ENCODE measurements at regions not wholly inside any gene's neighbourhood (a gene's known extent, or its start where the extent isn't known, plus 50 kb on each side); places are given as distances from the start of the nearest gene placed in this dataset.

DNA sequence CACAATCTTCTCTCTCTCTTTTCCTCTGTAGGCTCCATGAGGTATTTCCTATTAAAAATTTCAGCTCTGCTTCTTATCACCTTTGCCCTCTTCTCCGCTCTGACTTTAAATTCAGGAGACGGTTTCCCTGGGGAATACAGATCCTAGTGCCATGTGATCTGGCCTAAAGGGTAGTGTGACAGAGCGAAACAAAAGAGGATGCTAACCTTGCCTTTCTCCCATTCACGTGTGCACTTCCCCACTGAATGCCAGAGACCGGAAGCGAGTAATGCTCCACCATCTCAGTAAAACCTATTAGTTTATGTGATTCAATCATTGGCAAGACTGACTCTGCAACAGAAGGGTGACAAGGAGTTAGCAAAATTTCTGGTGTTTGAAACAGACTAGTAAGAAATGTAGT, 358.3 kb downstream of the ZNF521 start:
- H3K79me2 ChIP-seq (ENCODE audit: insufficient read depth, low read length) = no peaks in the 10 kb centered on the region
- Mint-ChIP-seq H3K27me3 (ENCODE audit: low read depth in 3 of 3) (no peaks in the 10 kb centered on the region), H3K27ac (no peak overlapping the region), H3K36me3 (no peaks in the 10 kb centered on the region), H3K4me3 (no peak overlapping the region), H3K9me3 (peaks cover under 1 to 13% (median 5%) of the 10 kb centered on the region in 7 donors), H3K4me1 (no peaks in the 10 kb centered on the region)
- H3K4me2 ChIP-seq (replicated peaks; ENCODE audit: extremely low read depth, low read length, poor library complexity, severe bottlenecking) = no peak overlapping the region
- 88% methylated on average over 6 of the region's 6 CpGs for WGBS (ENCODE audit: insufficient coverage)
- TF ChIP-seq, protein P1, sequence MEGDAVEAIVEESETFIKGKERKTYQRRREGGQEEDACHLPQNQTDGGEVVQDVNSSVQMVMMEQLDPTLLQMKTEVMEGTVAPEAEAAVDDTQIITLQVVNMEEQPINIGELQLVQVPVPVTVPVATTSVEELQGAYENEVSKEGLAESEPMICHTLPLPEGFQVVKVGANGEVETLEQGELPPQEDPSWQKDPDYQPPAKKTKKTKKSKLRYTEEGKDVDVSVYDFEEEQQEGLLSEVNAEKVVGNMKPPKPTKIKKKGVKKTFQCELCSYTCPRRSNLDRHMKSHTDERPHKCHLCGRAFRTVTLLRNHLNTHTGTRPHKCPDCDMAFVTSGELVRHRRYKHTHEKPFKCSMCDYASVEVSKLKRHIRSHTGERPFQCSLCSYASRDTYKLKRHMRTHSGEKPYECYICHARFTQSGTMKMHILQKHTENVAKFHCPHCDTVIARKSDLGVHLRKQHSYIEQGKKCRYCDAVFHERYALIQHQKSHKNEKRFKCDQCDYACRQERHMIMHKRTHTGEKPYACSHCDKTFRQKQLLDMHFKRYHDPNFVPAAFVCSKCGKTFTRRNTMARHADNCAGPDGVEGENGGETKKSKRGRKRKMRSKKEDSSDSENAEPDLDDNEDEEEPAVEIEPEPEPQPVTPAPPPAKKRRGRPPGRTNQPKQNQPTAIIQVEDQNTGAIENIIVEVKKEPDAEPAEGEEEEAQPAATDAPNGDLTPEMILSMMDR (IDR thresholded peaks at IDR 0.05) = no peak
- H3K4me1 ChIP-seq (ENCODE audit: control insufficient read depth in 1 of 2, insufficient read depth in 2 of 2, low read length in 2 of 2) = peaks cover 0 to 2% of the 10 kb centered on the region in 2 donors
- intact Hi-C loops (cut with micrococcal nuclease) = no loop called here
- H3K4me3 ChIP-seq (replicated peaks in 1 of 3; ENCODE audit: low read depth in 2 of 3, low read length in 3 of 3) = no peak overlapping the region
- no peak overlapping the region for H3K27ac ChIP-seq (ENCODE audit: low read depth in 1 of 2, low read length in 2 of 2)
- no peak overlapping the region for H3K9ac ChIP-seq (ENCODE audit: insufficient read depth, low read length, poor library complexity, severe bottlenecking)
- no peak for DNase-seq
- H3K27me3 ChIP-seq (ENCODE audit: control insufficient read depth in 2 of 2, insufficient read depth in 2 of 2, low read length in 2 of 2) = no peaks in the 10 kb centered on the region
- no peaks in the 10 kb centered on the region for H3K9me3 ChIP-seq (replicated peaks in 1 of 2; ENCODE audit: control insufficient read depth in 1 of 2, insufficient read depth in 1 of 2, low read length in 2 of 2)
- no peaks in the 10 kb centered on the region for H3K36me3 ChIP-seq (replicated peaks in 1 of 2; ENCODE audit: control insufficient read depth in 1 of 2, insufficient read depth in 2 of 2, low read length in 2 of 2)
- H4K20me1 ChIP-seq (ENCODE audit: insufficient read depth, low read length) = no peaks in the 10 kb centered on the region
- H2AFZ ChIP-seq (ENCODE audit: insufficient read depth, low read depth, low read length, poor library complexity, severe bottlenecking) = no peak overlapping the region

DNA sequence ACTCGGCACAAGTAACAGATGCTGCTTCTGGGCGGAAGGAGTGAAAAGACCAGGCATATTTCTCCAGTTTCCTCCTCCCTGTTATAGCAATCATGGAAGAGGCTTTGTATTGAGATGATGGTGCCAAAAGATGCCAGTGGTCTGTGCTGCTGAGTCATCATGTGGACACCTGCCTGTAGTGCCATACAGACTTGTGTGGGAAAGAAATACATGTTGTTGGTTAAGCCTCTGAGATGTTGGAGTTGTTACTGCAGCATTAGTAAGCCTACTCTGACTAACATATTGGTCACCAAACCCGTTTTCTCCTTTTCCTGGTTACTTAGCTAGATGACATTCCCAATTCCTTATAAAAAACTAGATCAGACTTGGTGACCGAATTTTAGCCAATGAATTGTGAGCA, 356.9 kb downstream of the ZNF521 start:
- intact Hi-C loops (cut with micrococcal nuclease) = no loop called here
- Histone ChIP-seq H3K4me3 (replicated peaks in 1 of 3; ENCODE audit: low read depth in 2 of 3, low read length in 3 of 3) (no peak overlapping the region), H3K4me2 (replicated peaks; ENCODE audit: extremely low read depth, low read length, poor library complexity, severe bottlenecking) (no peak overlapping the region), H3K9ac (ENCODE audit: insufficient read depth, low read length, poor library complexity, severe bottlenecking) (no peak overlapping the region), H4K20me1 (ENCODE audit: insufficient read depth, low read length) (no peaks in the 10 kb centered on the region), H3K9me3 (replicated peaks in 1 of 2; ENCODE audit: control insufficient read depth in 1 of 2, insufficient read depth in 1 of 2, low read length in 2 of 2) (peaks cover 3 to 10% of the 10 kb centered on the region in 2 donors), H3K36me3 (replicated peaks in 1 of 2; ENCODE audit: control insufficient read depth in 1 of 2, insufficient read depth in 2 of 2, low read length in 2 of 2) (no peaks in the 10 kb centered on the region), H3K4me1 (ENCODE audit: control insufficient read depth in 1 of 2, insufficient read depth in 2 of 2, low read length in 2 of 2) (no peaks in the 10 kb centered on the region), H3K79me2 (ENCODE audit: insufficient read depth, low read length) (no peaks in the 10 kb centered on the region), H3K27ac (ENCODE audit: low read depth in 1 of 2, low read length in 2 of 2) (no peak overlapping the region), H2AFZ (ENCODE audit: insufficient read depth, low read depth, low read length, poor library complexity, severe bottlenecking) (no peak overlapping the region), H3K27me3 (ENCODE audit: control insufficient read depth in 2 of 2, insufficient read depth in 2 of 2, low read length in 2 of 2) (no peaks in the 10 kb centered on the region)
- no CpG with 5 or more reads among the region's 4 CpGs for WGBS (ENCODE audit: insufficient coverage)
- TF ChIP-seq, protein P1 (IDR thresholded peaks at IDR 0.05) = no peak
- H3K27me3 Mint-ChIP-seq (ENCODE audit: low read depth in 3 of 3) = no peaks in the 10 kb centered on the region
- no peak overlapping the region for H3K4me3 Mint-ChIP-seq
- no peaks in the 10 kb centered on the region for H3K36me3 Mint-ChIP-seq
- no peaks in the 10 kb centered on the region for H3K4me1 Mint-ChIP-seq
- no peak overlapping the region for H3K27ac Mint-ChIP-seq
- DNase-seq = no peak
- H3K9me3 Mint-ChIP-seq = peaks cover 4 to 25% (median 14%) of the 10 kb centered on the region in 7 donors

Data from CD14-positive monocyte (primary cell).